ENCODE measurements at regions not wholly inside any gene's neighbourhood (a gene's known extent, or its start where the extent isn't known, plus 50 kb on each side); places are given as distances from the start of the nearest gene placed in this dataset.

DNA sequence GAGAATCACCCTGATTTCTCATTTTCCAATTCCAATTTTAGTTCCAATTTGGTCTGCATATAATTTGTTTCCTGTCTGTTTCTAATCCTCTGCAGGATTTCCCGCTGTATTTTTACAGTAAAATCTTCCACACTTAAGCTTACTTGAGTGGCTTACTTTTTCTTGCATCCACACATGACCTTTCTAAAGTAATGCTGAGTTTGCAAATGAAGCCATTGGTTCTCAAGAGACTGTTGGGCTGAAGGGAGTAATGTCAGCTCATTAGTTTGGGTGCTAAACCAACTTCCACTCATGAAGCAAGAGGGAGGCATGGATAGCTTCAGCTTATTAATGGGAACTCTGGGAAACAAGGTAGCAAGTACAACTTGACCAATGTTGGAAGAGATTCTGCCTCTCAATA, 146.4 kb downstream of the SNX10 start:
- H3K27ac ChIP-seq (ENCODE audit: low read depth in 1 of 2, low read length in 2 of 2) = no peak overlapping the region
- no peak overlapping the region for H3K9ac ChIP-seq (ENCODE audit: low read depth in 1 of 2, low read length in 2 of 2)
- no peak overlapping the region for H3K4me3 ChIP-seq (ENCODE audit: low read depth in 1 of 3, low read length in 3 of 3)
- TF ChIP-seq, protein P1, sequence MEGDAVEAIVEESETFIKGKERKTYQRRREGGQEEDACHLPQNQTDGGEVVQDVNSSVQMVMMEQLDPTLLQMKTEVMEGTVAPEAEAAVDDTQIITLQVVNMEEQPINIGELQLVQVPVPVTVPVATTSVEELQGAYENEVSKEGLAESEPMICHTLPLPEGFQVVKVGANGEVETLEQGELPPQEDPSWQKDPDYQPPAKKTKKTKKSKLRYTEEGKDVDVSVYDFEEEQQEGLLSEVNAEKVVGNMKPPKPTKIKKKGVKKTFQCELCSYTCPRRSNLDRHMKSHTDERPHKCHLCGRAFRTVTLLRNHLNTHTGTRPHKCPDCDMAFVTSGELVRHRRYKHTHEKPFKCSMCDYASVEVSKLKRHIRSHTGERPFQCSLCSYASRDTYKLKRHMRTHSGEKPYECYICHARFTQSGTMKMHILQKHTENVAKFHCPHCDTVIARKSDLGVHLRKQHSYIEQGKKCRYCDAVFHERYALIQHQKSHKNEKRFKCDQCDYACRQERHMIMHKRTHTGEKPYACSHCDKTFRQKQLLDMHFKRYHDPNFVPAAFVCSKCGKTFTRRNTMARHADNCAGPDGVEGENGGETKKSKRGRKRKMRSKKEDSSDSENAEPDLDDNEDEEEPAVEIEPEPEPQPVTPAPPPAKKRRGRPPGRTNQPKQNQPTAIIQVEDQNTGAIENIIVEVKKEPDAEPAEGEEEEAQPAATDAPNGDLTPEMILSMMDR (IDR thresholded peaks at IDR 0.05; ENCODE audit: low read depth, low read length, missing input control) = no peak
- TF ChIP-seq RXRA (IDR thresholded peaks at IDR 0.05) (no peak), TAF1 (conservative IDR thresholded peaks at IDR 0.05) (no peak), YY1 (IDR thresholded peaks at IDR 0.05) (no peak), JUND (IDR thresholded peaks at IDR 0.05) (no peak), EGR1 (IDR thresholded peaks at IDR 0.05; ENCODE audit: low read depth in 2 of 2) (no peak), ATF3 (IDR thresholded peaks at IDR 0.05) (no peak), SP1 (IDR thresholded peaks at IDR 0.05) (no peak), FOXA2 (IDR thresholded peaks at IDR 0.05) (no peak), RAD21 (IDR thresholded peaks at IDR 0.05) (no peak), FOXA1 (IDR thresholded peaks at IDR 0.05) (no peak), ZBTB33 (IDR thresholded peaks at IDR 0.05) (no peak), HNF4G (IDR thresholded peaks at IDR 0.05) (no peak), HNF4A (conservative IDR thresholded peaks at IDR 0.05) (no peak)
- TF ChIP-seq, protein P2, sequence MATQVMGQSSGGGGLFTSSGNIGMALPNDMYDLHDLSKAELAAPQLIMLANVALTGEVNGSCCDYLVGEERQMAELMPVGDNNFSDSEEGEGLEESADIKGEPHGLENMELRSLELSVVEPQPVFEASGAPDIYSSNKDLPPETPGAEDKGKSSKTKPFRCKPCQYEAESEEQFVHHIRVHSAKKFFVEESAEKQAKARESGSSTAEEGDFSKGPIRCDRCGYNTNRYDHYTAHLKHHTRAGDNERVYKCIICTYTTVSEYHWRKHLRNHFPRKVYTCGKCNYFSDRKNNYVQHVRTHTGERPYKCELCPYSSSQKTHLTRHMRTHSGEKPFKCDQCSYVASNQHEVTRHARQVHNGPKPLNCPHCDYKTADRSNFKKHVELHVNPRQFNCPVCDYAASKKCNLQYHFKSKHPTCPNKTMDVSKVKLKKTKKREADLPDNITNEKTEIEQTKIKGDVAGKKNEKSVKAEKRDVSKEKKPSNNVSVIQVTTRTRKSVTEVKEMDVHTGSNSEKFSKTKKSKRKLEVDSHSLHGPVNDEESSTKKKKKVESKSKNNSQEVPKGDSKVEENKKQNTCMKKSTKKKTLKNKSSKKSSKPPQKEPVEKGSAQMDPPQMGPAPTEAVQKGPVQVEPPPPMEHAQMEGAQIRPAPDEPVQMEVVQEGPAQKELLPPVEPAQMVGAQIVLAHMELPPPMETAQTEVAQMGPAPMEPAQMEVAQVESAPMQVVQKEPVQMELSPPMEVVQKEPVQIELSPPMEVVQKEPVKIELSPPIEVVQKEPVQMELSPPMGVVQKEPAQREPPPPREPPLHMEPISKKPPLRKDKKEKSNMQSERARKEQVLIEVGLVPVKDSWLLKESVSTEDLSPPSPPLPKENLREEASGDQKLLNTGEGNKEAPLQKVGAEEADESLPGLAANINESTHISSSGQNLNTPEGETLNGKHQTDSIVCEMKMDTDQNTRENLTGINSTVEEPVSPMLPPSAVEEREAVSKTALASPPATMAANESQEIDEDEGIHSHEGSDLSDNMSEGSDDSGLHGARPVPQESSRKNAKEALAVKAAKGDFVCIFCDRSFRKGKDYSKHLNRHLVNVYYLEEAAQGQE (IDR thresholded peaks at IDR 0.05) = no peak
- no peaks in the 10 kb centered on the region for H3K27me3 ChIP-seq (ENCODE audit: control insufficient read depth in 4 of 4, insufficient read depth in 4 of 4, low read length in 3 of 4)
- H3K36me3 ChIP-seq (ENCODE audit: control insufficient read depth in 4 of 4, insufficient read depth in 3 of 4, low read depth in 1 of 4, low read length in 3 of 4) = no peaks in the 10 kb centered on the region
- no peaks in the 10 kb centered on the region for H3K4me1 ChIP-seq (ENCODE audit: control insufficient read depth in 4 of 4, insufficient read depth in 4 of 4, low read length in 3 of 4)
- no peak for DNase-seq (ENCODE audit: low spot score)
- H3K9me3 ChIP-seq (ENCODE audit: control insufficient read depth in 4 of 4, low read length in 3 of 4) = no peaks in the 10 kb centered on the region
- 92% methylated on average over 1 of the region's 1 CpG for WGBS

GRCh38 chr7:26439521-26440232, 148.0 kb downstream of the SNX10 start:
- H3K4me1 ChIP-seq (ENCODE audit: control insufficient read depth in 4 of 4, insufficient read depth in 4 of 4, low read length in 3 of 4) = no peaks in the 10 kb centered on the region
- no peaks in the 10 kb centered on the region for H3K36me3 ChIP-seq (ENCODE audit: control insufficient read depth in 4 of 4, insufficient read depth in 3 of 4, low read depth in 1 of 4, low read length in 3 of 4)
- no peak for TF ChIP-seq TAF1 (conservative IDR thresholded peaks at IDR 0.05)
- TF ChIP-seq FOXA1 (IDR thresholded peaks at IDR 0.05) = no peak
- no peak for TF ChIP-seq NR2F2 (IDR thresholded peaks at IDR 0.05)
- TF ChIP-seq RAD21 (IDR thresholded peaks at IDR 0.05) = no peak
- TF ChIP-seq FOXA2 (IDR thresholded peaks at IDR 0.05) = no peak
- no peak for DNase-seq (ENCODE audit: low spot score)
- no peaks in the 10 kb centered on the region for H3K9me3 ChIP-seq (ENCODE audit: control insufficient read depth in 4 of 4, low read length in 3 of 4)
- WGBS = 74% methylated on average over 7 of the region's 7 CpGs
- H3K27ac ChIP-seq (ENCODE audit: low read depth in 1 of 2, low read length in 2 of 2) = no peak overlapping the region
- no peak overlapping the region for H3K9ac ChIP-seq (ENCODE audit: low read depth in 1 of 2, low read length in 2 of 2)
- H3K27me3 ChIP-seq (ENCODE audit: control insufficient read depth in 4 of 4, insufficient read depth in 4 of 4, low read length in 3 of 4) = no peaks in the 10 kb centered on the region
- H3K4me3 ChIP-seq (ENCODE audit: low read depth in 1 of 3, low read length in 3 of 3) = no peak overlapping the region
